IPS DF 19.7 (cell line): ENCODE measurements at regions not wholly inside any gene's neighbourhood (a gene's known extent, or its start where the extent isn't known, plus 50 kb on each side); places are given as distances from the start of the nearest gene placed in this dataset.
"Not testable (repeated sequence)": the region's sequence is repeated elsewhere in the genome, so short reads cannot be mapped to it uniquely, and the experiment has no call there.

ENCODE experiments used
- DNase-seq: peaks from one replicate; pipeline ENCODE4 v3.0.0-alpha.2; 2013; ENCODE audit warnings: low read depth, low spot score

DNA sequence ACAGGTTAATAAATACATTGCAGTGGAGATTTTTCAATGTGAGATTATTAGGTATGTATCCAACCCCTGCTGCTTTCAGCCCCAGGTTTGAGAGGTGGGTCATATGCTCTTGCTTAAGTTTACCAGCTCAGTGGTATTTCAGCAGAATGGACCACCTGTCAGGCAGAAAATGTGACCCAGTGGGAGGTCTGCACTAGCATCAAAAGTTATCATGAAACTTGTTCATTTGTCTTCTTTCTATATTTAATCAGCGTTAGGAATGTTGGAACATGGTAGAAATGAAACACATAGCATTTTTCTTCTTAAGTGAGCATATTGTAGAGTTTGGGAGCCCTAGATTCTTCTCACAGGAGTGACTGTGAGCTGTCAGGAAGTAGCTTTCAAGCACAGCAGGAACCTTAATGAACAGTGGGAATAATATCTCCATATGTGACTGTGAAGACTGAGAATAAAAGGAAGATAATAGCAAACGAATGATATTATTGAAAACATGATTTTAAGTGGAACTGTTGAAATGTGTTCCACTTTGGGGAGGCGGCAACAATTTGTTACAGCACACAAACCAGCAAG is 596.9 kb upstream of the CDH6 start:
- DNase-seq = no peak

DNA sequence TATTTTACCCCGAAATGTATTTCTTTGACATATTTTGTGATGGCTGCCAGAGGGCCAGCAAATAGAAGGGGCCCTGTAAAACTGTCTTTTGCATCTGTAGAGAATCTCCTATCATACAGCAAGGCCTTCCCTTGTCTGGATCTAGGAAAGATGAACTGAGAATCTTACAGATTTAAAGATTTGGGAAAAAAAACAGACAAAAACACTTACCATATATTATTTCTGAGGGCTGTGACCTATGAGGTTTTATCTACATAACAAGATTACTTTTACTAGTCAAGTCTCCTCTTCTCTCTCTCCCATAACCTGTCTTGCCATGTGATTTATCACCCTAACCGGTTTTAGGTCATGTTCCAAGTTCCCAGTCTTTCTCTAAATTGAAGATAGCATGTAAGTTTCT is 599.2 kb upstream of the CDH6 start:
- DNase-seq = no peak

- no peak for DNase-seq
These were observed 600.7 kb upstream of the CDH6 start for GRCh38 chr5:30592833-30593232.

GRCh38 chr5:30581198-30581935 is 612.1 kb upstream of the CDH6 start:
- DNase-seq = no peak

GRCh38 chr5:30574761-30575160 is 618.7 kb upstream of the CDH6 start:
- DNase-seq = no peak

GRCh38 chr5:30572279-30572678 is 621.2 kb upstream of the CDH6 start:
- no peak for DNase-seq

DNA sequence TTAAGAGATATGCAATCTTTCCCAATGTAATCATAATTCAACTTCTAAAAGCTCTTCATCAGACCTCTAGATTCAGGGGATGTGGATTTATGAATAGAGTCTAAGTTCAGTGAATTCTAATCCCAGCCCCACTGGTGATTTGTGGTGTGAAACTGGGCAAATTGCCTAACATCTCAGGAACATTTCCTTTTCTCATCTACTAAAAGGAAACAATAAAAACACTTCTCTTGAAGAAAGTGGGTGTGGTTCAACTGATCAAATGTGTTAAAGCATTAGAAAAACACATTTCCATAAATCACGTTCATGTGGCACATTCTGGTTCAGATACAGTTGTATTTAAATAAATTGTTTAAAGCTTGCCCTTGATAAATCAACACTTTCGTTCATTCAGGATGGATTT is 631.7 kb upstream of the CDH6 start:
- DNase-seq = no peak

GRCh38 chr5:30551618-30552017 is 641.9 kb upstream of the CDH6 start:
- no peak for DNase-seq

- DNase-seq = no peak
These were observed 644.7 kb upstream of the CDH6 start for GRCh38 chr5:30548580-30549305.

- no peak for DNase-seq
These were observed 653.3 kb upstream of the CDH6 start for GRCh38 chr5:30540150-30540549.

- DNase-seq = no peak
These were observed 654.4 kb upstream of the CDH6 start for GRCh38 chr5:30539004-30539634.

- no peak for DNase-seq
These were observed 668.1 kb upstream of the CDH6 start for GRCh38 chr5:30525353-30525752.

DNA sequence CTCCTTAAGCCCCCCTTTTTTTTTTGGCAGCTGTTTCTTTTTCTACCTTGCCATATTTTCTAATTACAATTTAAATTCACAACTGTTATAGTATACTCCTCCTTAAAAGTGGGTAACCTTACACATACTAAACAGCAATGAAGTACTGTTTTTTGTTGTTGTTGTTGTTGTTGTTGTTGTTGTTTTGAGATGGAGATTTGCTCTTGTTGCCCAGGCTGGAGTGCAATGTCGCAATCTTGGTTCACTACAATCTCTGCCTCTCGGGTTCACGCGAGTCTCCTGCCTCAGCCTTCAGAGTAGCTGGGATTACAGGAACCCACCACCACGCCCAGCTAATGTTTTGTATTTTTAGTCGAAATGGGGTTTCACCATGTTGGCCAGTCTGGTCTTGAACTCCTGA is 669.1 kb upstream of the CDH6 start:
- DNase-seq = no peak

- no peak for DNase-seq
These were observed 670.4 kb upstream of the CDH6 start for GRCh38 chr5:30523061-30523460.

DNA sequence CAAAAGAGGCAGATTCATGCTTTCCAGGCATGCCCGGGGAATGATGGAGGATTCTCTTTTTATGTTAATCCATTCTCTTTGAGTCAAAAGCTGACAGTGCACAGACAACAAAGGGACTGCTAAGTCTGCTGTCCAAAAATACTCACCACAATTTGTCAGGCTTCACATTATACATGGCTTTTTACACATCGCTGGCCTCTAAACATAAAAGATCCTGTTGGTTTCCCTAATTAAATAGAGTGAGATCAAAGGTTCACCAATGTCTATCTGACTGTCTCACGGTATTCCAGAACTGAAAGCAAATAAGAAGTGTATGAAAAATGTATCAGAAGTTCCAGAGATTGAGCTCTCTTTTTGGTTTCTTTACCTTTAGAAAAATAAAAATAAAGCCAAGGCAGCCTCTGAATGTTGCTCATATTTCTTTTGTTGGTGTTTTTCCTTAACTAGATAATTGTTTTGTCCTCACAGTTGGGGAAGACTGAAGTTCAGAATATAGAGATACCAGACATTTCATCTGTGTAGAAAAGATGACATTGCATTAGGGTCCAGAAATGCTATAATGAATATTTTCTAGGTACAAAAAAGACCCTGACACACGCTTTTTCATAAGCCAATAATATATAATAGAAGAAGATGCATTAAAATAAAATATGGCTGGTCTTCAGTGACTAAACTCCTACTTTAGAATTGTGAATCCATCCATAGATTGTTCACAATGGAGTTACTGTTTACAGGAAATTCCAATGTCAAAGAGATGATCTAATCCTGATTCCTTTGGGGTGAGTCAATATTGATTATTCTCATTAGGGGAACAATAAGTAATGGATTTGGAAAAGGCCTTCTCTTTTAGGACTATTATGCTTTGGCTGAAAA is 688.2 kb upstream of the CDH6 start:
- no peak for DNase-seq

GRCh38 chr5:30502277-30502676 is 691.2 kb upstream of the CDH6 start:
- no peak for DNase-seq

DNA sequence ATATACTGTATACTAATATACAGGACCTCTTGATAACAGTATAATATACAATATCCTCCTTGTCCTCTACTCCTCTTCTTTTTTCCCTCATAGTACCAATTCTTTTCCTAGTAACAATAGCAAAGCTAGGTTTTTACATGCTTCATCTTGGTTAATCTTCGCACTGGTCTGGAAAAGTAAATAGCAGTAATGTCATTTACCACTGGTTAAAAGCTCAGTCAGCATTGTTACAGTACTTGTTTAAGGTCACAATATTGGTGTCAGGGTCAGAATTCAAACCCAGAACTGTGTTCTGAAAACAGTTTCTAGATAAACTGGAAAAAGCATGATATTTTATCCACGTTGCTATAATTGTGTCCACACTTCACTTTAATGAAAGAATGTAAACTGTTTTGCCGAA is 692.4 kb upstream of the CDH6 start:
- no peak for DNase-seq

- no peak for DNase-seq
These were observed 693.0 kb upstream of the CDH6 start for GRCh38 chr5:30500513-30500912.

- DNase-seq = no peak
These were observed 694.1 kb upstream of the CDH6 start for GRCh38 chr5:30499402-30499801.

GRCh38 chr5:30498972-30499371 is 694.5 kb upstream of the CDH6 start:
- DNase-seq = no peak

DNA sequence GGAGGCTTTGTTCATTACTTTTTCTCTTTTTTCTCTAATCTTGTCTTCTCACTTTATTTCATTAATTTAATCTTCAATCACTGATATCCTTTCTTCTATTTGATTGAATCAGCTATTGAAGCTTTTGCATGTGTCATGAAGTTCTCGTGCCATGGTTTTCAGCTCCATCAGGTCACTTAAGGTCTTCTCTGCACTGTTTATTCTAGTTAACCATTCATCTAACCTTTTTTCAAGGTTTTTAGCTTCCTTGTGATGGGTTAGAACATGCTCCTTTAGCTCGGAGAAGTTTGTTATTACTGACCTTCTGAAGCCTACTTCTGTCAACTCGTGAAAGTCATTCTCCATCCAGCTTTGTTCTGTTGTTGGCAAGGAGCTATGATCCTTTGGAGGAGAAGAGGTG is 695.0 kb upstream of the CDH6 start:
- DNase-seq = not testable (repeated sequence)

- DNase-seq = not testable (repeated sequence)
These were observed 699.4 kb upstream of the CDH6 start for GRCh38 chr5:30494113-30494512.
